ENCODE measurements at regions not wholly inside any gene's neighbourhood (a gene's known extent, or its start where the extent isn't known, plus 50 kb on each side); places are given as distances from the start of the nearest gene placed in this dataset.

- H3K4me1 Mint-ChIP-seq: no peaks in the 10 kb centered on the region
- intact Hi-C loops (cut with DNase I, micrococcal nuclease): no loop called here
- DNase-seq (no peak), ATAC-seq (no peak)
- POLR2A ChIA-PET: interaction anchor here (0.7 kb wide), 1 partner anchor 13 kb away, joined by 11 read pairs; no protein-coding TSS in a partner anchor
- no peaks in the 10 kb centered on the region for H3K36me3 Mint-ChIP-seq (ENCODE audit: low read depth)
- H3K27me3 Mint-ChIP-seq: peaks cover 1% of the 10 kb centered on the region
- H3K27ac Mint-ChIP-seq: no peak overlapping the region
- no peak overlapping the region for H3K4me3 Mint-ChIP-seq
- CTCF ChIA-PET: no interaction called here
- no peaks in the 10 kb centered on the region for H3K9me3 Mint-ChIP-seq (ENCODE audit: low read depth)
Observed at GRCh38 chr6:140050101-140050995, 675.9 kb upstream of the CITED2 start.

DNA sequence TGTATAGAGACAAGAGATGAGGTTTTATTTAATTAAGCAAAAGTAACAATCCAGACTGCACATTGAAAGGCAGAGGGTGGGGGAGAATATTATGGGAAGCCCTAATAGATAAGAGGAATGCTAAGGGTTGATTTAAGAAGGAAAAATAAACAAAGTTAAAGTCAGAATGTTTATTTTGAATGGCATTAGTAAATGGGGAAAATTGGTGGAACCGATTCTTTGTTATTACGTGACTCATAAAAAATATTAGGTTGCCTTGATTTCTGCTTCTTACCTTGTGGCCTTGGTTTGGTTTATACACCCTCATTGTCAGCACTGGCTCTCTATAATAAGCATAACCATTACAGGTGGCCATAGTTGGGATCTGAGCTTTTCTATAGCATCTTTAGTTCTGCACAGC lies 674.8 kb upstream of the CITED2 start:
- ATAC-seq (no peak), DNase-seq (no peak)
- no peaks in the 10 kb centered on the region for H3K4me1 Mint-ChIP-seq
- H3K27me3 Mint-ChIP-seq: peaks cover 3% of the 10 kb centered on the region
- ChIA-PET CTCF (no interaction called here), POLR2A (no interaction called here)
- H3K9me3 Mint-ChIP-seq (ENCODE audit: low read depth): no peaks in the 10 kb centered on the region
- H3K27ac Mint-ChIP-seq: no peak overlapping the region
- H3K36me3 Mint-ChIP-seq (ENCODE audit: low read depth): no peaks in the 10 kb centered on the region
- no peak overlapping the region for H3K4me3 Mint-ChIP-seq
- intact Hi-C loops (cut with DNase I, micrococcal nuclease): no loop called here

DNA sequence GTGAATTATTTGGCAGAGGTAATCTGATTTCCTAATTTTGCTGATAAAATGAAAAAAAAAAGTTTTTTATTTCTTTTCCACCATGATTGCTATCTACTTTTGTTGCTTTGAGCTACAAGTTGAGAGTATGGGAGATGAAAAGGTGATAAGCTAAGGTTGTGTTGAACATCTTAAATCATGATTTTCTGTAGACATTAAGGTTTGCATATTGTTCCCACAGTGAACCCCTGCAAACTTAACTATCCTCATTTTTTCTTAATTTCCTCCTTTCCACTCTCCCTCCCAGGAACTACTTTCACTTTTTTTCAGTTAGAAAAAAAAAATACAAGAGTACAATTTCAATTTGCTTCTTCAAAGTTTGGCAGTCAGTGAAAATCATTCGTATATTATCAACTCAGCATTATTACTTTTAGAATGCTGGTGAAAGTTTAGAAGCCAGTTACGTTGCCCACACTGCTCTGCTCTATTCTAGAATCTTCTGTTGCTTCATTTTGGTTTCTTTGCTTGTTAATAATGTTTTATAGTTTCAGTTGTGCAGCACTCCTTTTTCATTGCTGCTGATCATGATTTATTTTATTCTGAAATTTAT lies 673.8 kb upstream of the CITED2 start:
- Mint-ChIP-seq H3K36me3 (ENCODE audit: low read depth) (no peaks in the 10 kb centered on the region), H3K27ac (no peak overlapping the region), H3K9me3 (ENCODE audit: low read depth) (no peaks in the 10 kb centered on the region), H3K4me1 (peaks cover under 1% of the 10 kb centered on the region), H3K4me3 (no peak overlapping the region), H3K27me3 (peaks cover 3% of the 10 kb centered on the region)
- DNase-seq (no peak), ATAC-seq (no peak)
- CTCF ChIA-PET: interaction anchor here (0.6 kb wide), 1 partner anchor 110 kb away, joined by 3 read pairs; no protein-coding TSS in a partner anchor
- POLR2A ChIA-PET: no interaction called here
- intact Hi-C loops (cut with DNase I, micrococcal nuclease): no loop called here

GRCh38 chr6:140047321-140047720 lies 672.9 kb upstream of the CITED2 start:
- POLR2A ChIA-PET: no interaction called here
- intact Hi-C loops (cut with DNase I, micrococcal nuclease): no loop called here
- Mint-ChIP-seq H3K27me3 (peaks cover 3% of the 10 kb centered on the region), H3K9me3 (ENCODE audit: low read depth) (no peaks in the 10 kb centered on the region), H3K27ac (no peak overlapping the region), H3K4me1 (peaks cover 2% of the 10 kb centered on the region), H3K36me3 (ENCODE audit: low read depth) (no peaks in the 10 kb centered on the region), H3K4me3 (no peak overlapping the region)
- CTCF ChIA-PET: no interaction called here
- DNase-seq (no peak), ATAC-seq (no peak)

- peaks cover 3% of the 10 kb centered on the region for H3K27me3 Mint-ChIP-seq
- ATAC-seq (no peak), DNase-seq (no peak)
- H3K4me3 Mint-ChIP-seq: no peak overlapping the region
- H3K4me1 Mint-ChIP-seq: peaks cover 2% of the 10 kb centered on the region
- intact Hi-C loops (cut with DNase I, micrococcal nuclease): no loop called here
- no peaks in the 10 kb centered on the region for H3K9me3 Mint-ChIP-seq (ENCODE audit: low read depth)
- ChIA-PET POLR2A (no interaction called here), CTCF (no interaction called here)
- no peaks in the 10 kb centered on the region for H3K36me3 Mint-ChIP-seq (ENCODE audit: low read depth)
- no peak overlapping the region for H3K27ac Mint-ChIP-seq
Observed at GRCh38 chr6:140046016-140046632, 671.7 kb upstream of the CITED2 start.

GRCh38 chr6:140045116-140045515 lies 670.7 kb upstream of the CITED2 start:
- H3K27me3 Mint-ChIP-seq: peaks cover 3% of the 10 kb centered on the region
- intact Hi-C loops (cut with DNase I, micrococcal nuclease): no loop called here
- no peaks in the 10 kb centered on the region for H3K9me3 Mint-ChIP-seq (ENCODE audit: low read depth)
- H3K4me1 Mint-ChIP-seq: peaks cover 2% of the 10 kb centered on the region
- ChIA-PET POLR2A (no interaction called here), CTCF (no interaction called here)
- H3K27ac Mint-ChIP-seq: no peak overlapping the region
- DNase-seq: no peak
- no peak for ATAC-seq
- H3K4me3 Mint-ChIP-seq: no peak overlapping the region
- no peaks in the 10 kb centered on the region for H3K36me3 Mint-ChIP-seq (ENCODE audit: low read depth)

- no peak for DNase-seq
- CTCF ChIA-PET: interaction anchor here (0.6 kb wide), 1 partner anchor 672 kb away, joined by 3 read pairs; no protein-coding TSS in a partner anchor
- Mint-ChIP-seq H3K27ac (no peak overlapping the region), H3K27me3 (peaks cover 3% of the 10 kb centered on the region), H3K4me3 (no peak overlapping the region), H3K4me1 (peaks cover 2% of the 10 kb centered on the region), H3K9me3 (ENCODE audit: low read depth) (no peaks in the 10 kb centered on the region), H3K36me3 (ENCODE audit: low read depth) (no peaks in the 10 kb centered on the region)
- POLR2A ChIA-PET: no interaction called here
- no peak for ATAC-seq
- intact Hi-C loops (cut with DNase I, micrococcal nuclease): no loop called here
Observed at GRCh38 chr6:140044626-140045025, 670.2 kb upstream of the CITED2 start.

GRCh38 chr6:140043762-140044378 lies 669.4 kb upstream of the CITED2 start:
- Mint-ChIP-seq H3K27ac (no peak overlapping the region), H3K4me1 (peaks cover 2% of the 10 kb centered on the region), H3K27me3 (peaks cover 3% of the 10 kb centered on the region), H3K9me3 (ENCODE audit: low read depth) (no peaks in the 10 kb centered on the region), H3K4me3 (no peak overlapping the region), H3K36me3 (ENCODE audit: low read depth) (no peaks in the 10 kb centered on the region)
- POLR2A ChIA-PET: no interaction called here
- intact Hi-C loops (cut with DNase I, micrococcal nuclease): no loop called here
- no peak for DNase-seq
- no peak for ATAC-seq
- CTCF ChIA-PET: interaction anchor here (0.6 kb wide), 1 partner anchor 671 kb away, joined by 3 read pairs; no protein-coding TSS in a partner anchor

DNA sequence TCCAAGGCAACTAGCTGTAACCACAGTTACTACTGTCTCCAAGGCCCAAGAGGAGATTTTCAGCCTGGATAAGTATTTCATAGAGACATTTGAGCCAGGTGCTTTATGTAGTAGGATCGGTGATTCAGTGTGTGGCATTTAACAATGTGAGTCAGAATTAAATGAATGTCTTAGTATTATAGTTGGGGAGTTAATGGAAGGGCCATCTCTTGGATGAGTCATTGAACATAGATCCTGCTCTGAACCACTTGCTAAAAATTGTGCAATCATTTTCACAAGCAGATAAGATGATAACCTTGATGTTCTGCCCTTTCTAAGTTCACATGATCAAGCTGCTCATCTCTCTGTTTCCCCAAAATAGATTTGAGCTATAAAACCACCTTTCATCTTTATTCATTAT lies 668.9 kb upstream of the CITED2 start:
- no peak overlapping the region for H3K4me3 Mint-ChIP-seq
- ChIA-PET POLR2A (no interaction called here), CTCF (interaction anchor here (1.3 kb wide), 1 partner anchor 10 kb away, joined by 4 read pairs; no protein-coding TSS in a partner anchor)
- DNase-seq (no peak), ATAC-seq (peak; percentile 87)
- peaks cover 3% of the 10 kb centered on the region for H3K27me3 Mint-ChIP-seq
- H3K9me3 Mint-ChIP-seq (ENCODE audit: low read depth): no peaks in the 10 kb centered on the region
- H3K4me1 Mint-ChIP-seq: peaks cover 2% of the 10 kb centered on the region
- no peaks in the 10 kb centered on the region for H3K36me3 Mint-ChIP-seq (ENCODE audit: low read depth)
- intact Hi-C loops (cut with DNase I, micrococcal nuclease): no loop called here
- no peak overlapping the region for H3K27ac Mint-ChIP-seq

DNA sequence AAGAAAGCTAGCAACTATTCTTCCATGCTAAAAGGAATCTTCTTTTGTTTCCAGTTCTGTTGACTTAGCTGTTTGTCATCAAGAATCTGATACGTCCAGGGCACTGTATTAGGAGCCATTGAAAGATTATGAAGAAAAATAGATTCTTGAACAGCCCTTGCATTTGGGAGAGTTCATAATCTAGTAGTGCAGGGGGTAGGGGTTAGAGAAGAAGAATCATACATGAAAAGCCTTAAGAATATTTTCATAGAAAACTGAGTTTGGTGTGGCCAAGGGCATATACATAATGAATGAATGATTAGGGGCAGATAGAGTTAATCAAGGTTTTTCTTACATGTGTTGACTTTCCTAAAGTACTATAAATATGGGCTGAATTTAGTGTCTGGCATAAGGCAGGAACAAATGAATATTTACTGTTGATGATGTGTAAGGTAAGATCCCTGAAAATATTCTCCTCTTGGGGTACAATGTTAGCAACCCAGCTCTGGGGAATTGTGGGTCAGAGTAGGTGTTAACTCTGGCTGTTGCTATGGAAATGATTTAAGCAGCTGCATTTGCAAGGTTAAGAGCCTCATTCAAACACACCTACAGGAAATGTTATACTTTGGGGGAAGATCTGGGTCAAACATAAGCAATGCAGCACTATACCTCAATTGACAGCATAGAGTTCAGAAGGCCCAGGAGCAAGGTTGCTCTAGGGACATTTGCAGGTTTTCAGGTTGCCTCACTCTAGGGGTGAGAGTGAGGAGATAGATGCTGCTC lies 667.3 kb upstream of the CITED2 start:
- Mint-ChIP-seq H3K4me1 (peaks cover 2% of the 10 kb centered on the region), H3K27ac (no peak overlapping the region), H3K36me3 (ENCODE audit: low read depth) (no peaks in the 10 kb centered on the region), H3K27me3 (peaks cover 3% of the 10 kb centered on the region), H3K9me3 (ENCODE audit: low read depth) (no peaks in the 10 kb centered on the region), H3K4me3 (no peak overlapping the region)
- ChIA-PET POLR2A (no interaction called here), CTCF (interaction anchor here (1.3 kb wide), 1 partner anchor 8 kb away, joined by 4 read pairs; no protein-coding TSS in a partner anchor)
- intact Hi-C loops (cut with DNase I, micrococcal nuclease): no loop called here
- DNase-seq (no peak), ATAC-seq (no peak)

DNA sequence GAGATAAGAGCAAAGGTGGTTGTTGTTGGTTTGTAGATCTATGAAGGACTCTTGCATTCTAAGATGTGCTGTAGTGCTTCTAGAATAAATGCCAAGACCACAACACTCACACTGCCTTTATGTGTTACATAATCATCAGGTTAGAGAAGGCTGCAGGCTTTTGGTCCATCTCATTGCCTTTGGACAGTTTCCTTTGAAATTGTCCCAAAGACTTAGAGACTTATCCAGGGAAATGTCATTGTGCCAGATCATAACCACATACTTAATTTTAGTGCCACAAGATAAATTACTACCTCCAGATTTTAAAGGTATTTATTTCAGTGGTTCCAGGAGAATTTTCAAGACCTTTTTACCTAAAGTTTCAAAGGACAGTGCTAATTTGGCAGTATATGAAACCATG lies 666.6 kb upstream of the CITED2 start:
- Mint-ChIP-seq H3K4me3 (no peak overlapping the region), H3K27ac (no peak overlapping the region), H3K27me3 (peaks cover 3% of the 10 kb centered on the region), H3K9me3 (ENCODE audit: low read depth) (no peaks in the 10 kb centered on the region), H3K36me3 (ENCODE audit: low read depth) (no peaks in the 10 kb centered on the region), H3K4me1 (peaks cover 2% of the 10 kb centered on the region)
- ChIA-PET POLR2A (no interaction called here), CTCF (no interaction called here)
- intact Hi-C loops (cut with DNase I, micrococcal nuclease): no loop called here
- ATAC-seq (no peak), DNase-seq (no peak)
